NCI-H2227 (cell line): ENCODE measurements at regions not wholly inside any gene's neighbourhood (a gene's known extent, or its start where the extent isn't known, plus 50 kb on each side); places are given as distances from the start of the nearest gene placed in this dataset.

Experiments used
- DNase-seq: peaks from one replicate; lab custom pipeline; 2025; ENCODE audit not compliant: unreplicated experiment; lab: John Stamatoyannopoulos, UW

DNA sequence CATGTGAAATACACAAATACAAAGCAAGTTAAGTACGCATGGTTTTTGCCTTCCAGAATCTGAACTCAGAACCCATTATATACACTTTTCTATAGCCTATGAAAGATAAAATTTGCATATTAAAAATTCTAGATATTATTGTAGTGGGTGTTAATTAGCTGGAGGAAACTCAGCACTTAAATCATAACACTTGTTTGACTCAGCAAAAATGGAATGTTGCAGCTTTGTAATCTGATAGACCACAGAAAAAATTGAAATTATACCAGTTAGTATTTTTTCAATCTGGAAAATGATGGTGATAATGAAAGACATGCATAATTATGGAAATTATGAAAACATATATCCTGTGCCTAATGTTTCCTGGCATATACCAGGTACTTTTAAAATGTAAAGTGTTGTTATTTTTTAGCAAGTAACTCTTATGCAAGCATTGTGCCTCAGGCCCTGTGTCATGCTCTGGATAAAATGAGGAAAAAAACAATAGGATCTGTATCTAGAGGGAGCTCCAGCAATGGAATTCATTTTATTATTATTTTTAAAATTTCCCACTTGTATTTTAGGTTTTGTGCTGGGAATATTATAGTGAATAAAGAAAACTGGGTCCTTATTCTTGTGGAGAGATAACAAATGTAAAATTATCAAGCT is 490.4 kb upstream of the SEMA3A start:
- DNase-seq, result no peak

DNA sequence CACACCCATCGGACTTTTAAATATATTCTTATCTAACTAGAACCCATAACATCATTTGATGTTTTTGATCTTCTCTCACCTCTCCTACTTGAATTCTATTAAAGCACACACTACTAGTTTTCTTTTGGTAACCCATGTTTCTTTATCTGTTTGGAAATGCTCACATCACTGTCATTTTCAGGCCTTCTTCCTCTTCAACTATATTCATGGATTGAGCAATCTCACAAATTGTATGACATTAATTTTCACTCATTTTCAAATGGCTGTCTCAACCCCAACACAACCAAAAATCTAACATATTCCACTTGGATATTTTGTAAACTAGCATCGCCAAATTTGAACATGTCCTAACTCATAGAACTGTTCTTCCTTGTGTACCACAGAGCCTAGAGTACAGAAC is 488.0 kb upstream of the SEMA3A start:
- DNase-seq, result no peak

DNA sequence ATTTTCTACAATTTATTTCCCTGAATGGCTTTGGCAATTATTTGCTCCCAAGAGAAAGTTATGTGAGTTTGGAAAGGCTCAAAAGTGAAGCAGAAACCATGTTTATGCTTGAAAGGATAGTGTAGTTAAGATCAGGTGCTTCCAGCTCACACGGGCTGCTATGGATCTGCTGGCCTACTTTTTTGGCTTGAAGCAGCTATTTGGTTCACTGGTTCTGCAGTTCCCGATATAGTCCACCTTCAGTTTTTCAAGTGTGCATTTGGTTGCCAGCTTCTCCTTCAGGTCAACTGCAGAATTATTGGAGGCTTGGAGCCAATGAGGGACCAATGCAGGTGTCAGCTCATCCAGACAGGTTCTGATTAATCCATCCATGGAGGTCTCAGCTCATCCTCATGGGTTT is 484.3 kb upstream of the SEMA3A start:
- no peak for DNase-seq

DNA sequence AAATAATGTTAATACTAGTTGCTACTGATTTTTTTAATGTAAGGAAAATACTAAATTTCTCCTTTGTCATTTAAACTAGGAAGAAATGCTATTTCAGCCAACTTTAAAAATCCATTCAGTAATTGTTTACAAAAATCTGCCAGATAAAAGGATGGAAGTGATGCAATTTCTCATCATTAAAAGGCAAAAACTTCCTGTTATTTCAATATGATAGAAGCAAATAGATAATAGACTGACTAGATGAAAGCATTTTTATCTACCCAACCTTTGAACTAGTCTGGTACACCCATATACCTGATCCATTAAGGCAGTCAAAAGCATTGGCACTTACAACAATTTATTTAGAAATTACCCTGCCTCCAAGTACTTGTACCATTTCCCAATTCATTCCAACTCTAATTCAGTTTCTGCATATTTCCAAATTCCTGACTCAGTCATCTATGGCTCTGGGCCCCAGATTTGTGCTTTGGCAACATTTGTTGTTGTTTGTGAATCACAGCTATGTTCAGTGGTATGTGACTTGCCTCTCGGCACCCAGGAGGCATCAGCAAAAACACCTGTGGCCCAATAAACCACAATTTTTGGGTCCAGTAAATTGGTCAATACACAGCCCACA is 482.6 kb upstream of the SEMA3A start:
- DNase-seq, result no peak

DNA sequence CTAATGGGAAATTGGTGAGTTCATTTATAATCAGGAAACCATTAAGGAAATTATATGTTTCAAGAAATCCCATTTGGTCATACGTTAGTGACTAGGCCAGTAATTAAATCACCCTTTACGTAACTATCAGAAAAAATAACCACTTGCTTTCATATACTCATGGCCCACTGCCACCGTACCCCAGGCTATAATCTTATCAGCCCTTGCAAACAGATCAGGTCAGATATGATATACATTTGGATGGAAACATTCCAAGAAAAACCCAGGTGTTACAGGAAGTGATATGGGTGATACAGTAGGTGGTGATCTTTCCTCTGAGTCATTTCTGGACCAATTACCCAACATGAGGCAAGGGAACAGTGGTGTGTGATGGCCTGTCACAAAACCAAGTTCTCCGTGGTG is 481.0 kb upstream of the SEMA3A start:
- peak; percentile 25 for DNase-seq

DNA sequence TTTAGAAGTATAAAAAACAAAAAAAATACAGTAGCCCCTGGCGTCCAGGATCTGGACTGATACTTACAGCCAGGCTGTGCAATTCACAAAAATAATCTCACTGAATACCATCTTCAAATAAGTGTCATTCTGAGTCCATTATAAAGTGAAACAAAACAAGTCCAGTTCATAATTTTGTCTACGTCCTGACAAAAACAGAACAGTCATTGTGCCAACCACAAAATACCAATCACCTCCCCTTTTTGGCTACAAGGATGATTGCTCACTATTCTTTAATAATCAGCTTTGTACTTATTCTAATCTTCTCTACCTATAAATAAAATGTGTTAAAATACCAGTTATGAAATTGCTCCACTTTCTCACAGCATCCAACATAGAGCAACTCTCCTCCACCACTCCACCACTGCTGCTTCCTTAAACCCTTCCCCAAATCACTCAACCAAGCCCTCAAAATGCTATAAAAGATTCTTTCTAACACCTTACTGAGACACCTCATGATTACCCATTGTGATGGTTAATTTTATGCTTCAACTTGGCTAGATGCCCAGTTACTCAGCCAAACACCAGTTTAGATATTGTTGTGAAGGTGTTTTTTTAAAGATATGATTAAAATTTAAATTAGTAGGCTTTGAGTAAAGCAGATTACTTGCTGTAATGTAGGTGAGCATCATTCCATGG is 479.8 kb upstream of the SEMA3A start:
- peak; percentile 80 for DNase-seq

DNA sequence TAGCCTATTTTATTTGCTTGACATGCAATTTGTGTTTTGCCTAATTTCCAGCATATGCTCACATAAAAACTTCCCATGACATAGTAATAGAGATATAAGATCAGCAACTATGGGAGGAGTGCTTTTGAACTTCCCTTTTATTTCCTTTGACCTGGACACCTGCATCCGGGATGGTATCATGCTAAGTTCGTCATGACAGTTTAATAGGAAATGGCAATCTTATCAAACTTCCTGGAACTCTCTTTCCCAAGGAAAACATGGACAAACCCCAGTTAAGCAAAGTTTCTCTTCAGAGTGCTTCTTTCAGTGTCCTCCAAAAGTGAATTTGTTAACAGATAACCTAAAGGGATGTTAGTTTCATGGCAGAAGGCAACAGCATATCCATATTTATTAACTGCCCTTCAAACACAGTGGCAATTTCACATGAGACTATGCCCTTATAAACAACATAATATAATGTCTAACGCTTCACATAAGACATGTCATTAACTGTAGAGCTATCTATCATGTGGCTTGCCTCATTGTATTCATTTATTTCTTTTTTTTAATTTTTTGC is 474.7 kb upstream of the SEMA3A start:
- DNase-seq, result no peak

DNA sequence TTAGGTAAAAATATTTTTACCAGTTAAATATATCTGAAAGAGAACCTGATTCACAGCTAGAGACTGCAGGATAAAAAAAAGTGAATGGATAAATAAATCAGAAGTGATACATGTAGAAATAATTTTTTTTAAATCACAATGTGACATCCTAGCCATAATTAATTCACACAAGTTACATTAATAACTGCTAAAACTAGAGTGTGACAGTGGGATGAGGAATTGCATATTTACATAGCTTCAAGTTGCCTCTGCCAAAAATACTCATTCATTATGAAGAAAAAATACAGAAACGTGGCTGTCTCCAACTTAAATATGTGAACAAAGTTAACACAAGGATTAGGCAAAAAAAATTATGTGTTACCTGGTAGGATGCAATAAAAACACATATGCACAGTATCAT is 473.5 kb upstream of the SEMA3A start:
- DNase-seq, result no peak

DNA sequence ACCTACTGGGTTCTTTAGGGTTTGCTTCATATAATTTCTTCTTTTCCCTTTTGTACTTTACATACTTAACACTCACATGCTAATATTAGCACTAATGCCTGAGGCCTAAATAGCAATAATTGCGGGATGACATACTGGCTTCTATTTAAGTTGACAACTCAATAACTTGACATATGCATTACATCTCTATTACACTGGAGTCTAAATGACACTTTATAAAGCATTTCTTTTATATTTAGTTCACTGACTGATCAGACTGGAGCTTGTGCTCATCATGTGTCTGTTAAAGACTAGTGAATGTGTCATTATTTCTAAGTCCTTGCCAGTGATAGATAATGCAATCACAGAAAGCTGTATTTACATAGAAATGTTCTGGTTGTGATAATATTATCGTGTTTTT is 472.1 kb upstream of the SEMA3A start:
- DNase-seq, result no peak

DNA sequence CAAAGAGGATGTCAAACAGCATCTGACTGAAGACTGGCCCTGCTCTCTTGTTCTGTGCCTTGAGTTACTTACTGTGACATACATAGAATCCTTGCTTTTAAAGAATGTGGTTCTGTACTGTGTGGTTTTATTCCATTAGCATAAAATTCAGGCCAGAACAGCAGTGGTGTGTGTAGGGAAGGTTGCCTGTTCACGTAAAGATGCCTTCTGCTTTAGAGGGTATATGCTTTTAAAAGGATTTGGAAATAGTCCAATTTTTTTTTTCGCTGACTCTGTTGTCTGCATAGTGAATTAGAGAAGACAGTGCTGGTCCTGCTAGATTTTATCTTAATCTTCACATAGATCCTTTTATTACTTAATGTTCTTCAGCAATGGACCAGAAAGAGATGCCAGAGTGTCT is 470.8 kb upstream of the SEMA3A start:
- no peak for DNase-seq

DNA sequence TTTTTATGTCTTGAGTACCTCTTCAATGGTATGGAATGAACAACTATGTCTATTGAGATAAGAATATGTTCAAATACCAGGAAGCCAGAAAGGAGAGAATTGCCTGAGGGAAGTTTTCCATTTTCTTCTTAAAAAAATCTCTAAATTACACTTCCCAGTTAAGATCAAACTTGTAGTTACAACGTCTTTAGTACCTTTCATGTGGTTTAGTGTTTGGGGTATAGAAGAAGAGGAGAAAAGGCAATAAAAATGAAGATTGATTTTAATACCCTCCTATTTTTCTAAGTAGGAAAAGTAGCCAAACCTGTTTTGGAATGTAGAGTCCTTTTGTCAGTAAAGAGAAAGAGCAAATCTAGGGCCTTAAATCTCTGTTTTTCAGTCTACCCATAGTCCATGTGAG is 470.0 kb upstream of the SEMA3A start:
- no peak for DNase-seq

DNA sequence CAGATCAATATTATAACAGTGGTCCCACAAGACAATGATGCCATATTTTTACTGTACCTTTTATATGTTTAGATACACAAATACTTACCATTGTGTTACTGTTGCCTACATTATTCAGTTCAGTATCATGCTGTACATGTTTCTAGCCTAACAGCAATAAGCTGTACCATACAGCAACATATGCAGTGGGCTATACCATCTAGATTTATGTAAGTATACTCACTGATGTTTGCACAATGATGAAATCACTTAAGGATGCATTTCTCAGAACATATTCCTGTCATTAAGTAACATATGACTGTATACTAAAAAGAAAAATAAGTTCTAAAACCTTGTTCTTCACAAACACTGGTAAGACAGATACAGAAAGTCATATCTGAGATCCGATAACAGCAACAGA is 468.6 kb upstream of the SEMA3A start:
- no peak for DNase-seq

DNA sequence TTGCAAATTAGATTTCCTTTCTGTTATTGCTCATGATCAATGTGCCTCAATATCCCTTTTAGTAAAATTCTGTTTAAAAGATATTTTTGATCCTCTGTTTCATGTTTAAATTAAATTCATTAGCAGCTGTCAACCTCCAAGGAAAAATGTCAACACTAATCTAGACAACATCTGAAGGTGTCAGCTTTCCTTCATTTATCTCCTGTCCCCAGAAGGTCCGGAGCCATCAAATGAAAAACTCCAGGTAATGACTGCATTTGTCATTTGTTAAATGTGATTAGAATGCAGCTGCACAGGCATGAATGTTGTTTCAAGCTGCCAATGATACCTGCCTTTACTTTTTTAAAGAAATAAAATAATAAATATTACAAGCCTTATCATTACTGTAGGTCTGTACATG is 463.7 kb upstream of the SEMA3A start:
- DNase-seq, result no peak

DNA sequence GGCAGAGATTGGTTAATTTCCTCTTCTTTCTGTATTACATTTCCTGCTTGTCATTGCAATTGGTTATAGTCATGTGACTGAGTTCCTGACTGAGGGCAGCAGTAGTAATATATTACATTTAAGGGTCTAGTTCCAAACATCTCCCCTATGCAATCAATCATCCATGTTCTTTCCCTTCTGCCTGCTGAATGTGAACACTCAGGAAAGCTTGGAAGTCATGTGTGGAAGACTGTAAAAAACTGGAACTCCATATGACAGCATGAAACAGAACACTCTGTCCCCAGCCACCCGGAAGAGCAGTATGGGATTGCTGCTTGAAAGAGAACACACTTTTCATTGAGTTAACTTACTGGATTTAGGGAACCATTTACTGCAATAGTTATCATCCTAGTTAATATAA is 459.7 kb upstream of the SEMA3A start:
- DNase-seq, result no peak

DNA sequence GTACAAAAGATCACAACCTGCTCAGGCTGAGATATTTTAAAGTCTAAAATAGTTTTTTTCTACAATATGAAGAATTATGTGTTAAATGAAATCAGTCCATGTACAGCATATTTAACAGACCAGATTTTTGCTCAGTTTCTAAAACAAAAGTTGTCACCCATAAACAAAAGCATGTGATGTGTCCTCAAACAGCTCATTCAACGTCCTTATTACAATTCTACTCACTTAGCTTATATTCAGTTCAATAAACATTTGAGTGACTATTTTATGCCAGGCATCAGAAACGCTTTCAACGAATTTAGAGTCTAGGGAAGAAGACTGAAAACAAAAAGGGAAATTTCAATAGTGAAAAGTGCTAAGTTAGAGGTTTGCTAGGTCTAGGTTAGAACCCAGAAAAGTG is 457.3 kb upstream of the SEMA3A start:
- DNase-seq, result no peak

DNA sequence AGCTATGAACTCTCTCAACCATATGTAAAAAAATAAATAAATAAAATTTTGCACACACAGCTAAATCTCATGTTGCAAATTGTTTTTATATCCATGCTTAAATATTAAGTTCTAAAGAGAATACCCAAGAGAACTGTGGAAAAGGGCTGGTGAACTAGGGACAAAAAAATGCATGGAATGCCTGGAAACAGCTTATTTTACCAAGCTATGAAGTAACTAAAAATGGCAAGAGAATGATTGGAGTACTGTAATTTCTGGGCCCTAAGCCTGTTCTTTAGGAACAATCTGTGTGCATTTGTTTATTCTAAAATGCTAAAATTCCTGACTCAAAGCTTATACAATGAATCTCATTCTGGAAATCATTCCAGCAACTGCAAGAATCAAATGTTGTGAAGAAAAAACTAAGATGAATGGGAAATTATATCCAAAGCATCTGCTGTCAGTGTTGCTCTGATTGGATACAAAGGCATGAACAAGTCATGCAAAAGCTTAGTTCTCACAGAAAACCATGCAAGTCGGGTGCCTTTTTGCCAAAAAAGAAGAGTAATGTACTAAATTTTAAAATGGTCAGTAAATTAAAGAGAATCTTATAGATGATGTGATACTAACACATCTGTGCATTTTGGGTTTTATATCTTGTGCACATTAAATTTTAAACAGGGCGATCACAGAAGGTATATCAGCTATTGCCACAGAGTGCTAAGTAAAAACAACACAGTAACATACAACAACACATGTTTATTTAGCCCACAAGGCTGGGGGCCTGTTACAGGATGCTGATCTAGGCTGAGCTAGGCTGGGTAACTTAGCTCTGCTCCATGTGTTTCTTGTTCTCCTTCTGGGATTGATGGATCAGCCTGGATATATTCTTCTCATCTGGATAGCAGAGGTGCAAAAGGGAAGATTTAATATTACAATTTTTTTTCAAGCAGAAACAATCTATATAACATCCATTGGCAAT is 453.5 kb upstream of the SEMA3A start:
- DNase-seq, result no peak

DNA sequence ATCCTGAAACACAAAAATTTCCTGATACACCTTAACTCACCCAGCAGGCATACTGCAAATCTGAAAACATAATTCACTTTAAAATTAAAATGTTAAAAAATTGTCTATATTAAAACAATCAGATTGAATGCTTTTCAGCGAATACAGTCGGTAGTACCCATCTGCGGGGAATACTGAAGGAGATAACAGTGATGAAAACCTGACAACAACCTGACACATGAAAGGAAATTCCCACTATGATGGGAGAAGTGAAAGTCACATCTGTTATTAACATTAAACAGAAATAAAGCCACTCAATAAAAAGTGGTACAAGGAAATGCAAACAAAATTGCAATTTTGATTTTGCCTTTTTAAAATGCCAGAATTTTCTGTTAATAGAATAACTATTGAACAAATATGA is 448.0 kb upstream of the SEMA3A start:
- DNase-seq, result no peak

DNA sequence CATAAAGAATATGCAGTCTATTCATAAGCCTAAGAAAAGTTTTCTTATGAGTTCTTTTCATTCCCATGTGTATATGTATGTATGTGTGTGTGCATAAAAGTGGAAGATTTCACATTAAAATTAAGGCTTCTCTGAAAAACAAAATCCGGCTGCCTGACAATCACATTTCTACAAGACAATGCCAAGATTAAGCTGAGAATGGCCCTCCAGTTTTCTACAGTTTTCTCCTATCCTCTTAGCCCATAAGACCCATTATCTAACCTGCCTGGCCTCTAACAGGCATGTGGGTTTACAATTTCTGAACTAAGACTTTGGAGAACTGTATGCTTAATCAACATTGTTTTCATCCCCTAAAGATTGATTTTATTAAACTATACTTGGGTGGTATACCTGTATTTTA is 446.0 kb upstream of the SEMA3A start:
- DNase-seq, result no peak

DNA sequence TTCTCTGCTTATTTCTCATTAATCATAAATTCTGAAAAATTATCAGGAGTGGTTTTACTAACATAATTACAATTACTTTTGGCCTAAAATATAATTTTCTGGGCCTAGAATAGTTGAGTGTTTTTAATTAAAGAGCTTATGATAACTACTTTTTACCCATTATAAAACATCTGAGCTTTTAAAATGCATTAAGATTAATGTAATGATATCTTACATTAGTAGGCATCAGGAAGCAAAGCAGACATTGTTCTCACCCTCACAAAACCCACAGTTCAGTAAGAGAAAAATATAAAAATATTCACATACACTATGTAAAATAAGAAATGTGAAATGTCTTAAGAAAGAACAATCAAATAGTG is 443.7 kb upstream of the SEMA3A start:
- no peak for DNase-seq

DNA sequence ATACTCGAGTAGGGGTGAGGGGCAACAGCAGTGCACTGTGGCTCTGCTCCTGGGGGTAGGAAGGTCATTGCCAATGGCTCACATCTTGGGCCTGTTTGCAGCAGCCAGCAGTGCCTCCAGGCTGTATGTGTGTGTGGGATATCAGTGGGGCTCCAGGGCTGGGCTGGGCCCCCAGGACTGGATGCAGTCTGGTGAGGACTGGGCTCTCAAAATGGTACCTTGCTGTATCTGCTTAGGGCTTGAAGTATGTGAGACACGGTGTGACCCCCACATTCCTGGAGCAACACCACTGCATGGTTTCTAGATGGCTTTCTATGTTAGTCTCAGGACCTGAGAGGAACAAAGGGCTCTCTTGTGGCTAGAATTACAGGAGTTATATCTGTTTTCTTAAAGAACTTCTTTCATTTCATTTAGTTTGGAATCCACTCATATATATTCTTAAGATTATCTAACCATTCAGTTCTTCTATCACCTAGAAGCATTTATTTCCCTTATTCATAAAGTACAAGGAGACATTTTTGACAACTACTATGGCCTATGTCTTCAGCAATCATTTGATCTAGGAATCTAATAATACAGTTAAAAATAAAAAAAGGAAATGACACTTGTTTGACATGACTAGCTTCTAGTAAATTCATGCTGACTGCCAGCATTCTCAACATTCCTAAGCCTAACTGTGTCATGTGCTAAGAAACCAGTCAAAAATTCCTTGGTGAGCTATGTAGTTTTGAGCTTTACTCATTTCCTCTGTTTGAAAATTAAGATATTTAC is 443.2 kb upstream of the SEMA3A start:
- DNase-seq, result no peak

DNA sequence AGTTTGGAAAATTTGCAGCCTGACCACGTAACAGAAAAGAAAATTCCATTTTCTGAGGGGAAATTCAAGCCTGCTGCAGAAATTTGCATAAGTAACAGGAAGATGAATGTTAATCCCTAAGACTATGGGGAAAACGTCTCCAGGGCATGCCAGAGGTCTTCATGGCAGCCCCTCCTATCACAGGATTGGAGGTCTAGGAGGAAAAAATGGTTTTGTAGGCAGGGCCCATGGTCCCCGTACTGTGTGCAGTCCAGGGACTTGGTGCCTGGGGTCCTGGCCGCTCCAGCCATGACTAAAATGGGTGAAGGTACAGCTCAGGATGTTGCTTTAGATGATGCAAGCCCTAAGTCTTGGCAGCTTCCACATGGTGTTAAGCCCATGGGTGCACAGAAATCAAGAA is 437.3 kb upstream of the SEMA3A start:
- DNase-seq, result no peak
